ENCODE measurements at regions not wholly inside any gene's neighbourhood (a gene's known extent, or its start where the extent isn't known, plus 50 kb on each side); places are given as distances from the start of the nearest gene placed in this dataset.

- TF ChIP-seq CTCF (conservative IDR thresholded peaks at IDR 0.05; ENCODE audit: low read length) (no peak), EZH2phosphoT487 (IDR thresholded peaks at IDR 0.05; ENCODE audit: borderline replicate concordance, low read depth, low read length) (no peak)
Observed at GRCh38 chr11:21986361-21986760, 206.5 kb upstream of the ANO5 start.
